ENCODE measurements at regions not wholly inside any gene's neighbourhood (a gene's known extent, or its start where the extent isn't known, plus 50 kb on each side); places are given as distances from the start of the nearest gene placed in this dataset.

GRCh38 chr3:177812492-177812891, 615.2 kb upstream of the TBL1XR1 start:
- Histone ChIP-seq H3K4me3 (ENCODE audit: low read depth, low read length) (no peak overlapping the region), H3K4me1 (peaks cover 14% of the 10 kb centered on the region), H3K9me3 (0 out of 2 replicates have a peak, but pooled peaks cover 6% of the 10 kb centered on the region), H3K27me3 (replicated peaks; ENCODE audit: control insufficient read depth, insufficient read depth, low read length) (no peaks in the 10 kb centered on the region), H3K36me3 (ENCODE audit: control insufficient read depth, insufficient read depth, low read length) (no peaks in the 10 kb centered on the region)
- POLR2A ChIA-PET = no interaction called here
- no TSS peak for BruUV-seq (replicated peaks)
- Mint-ChIP-seq H3K4me1 (ENCODE audit: low read depth, unreplicated experiment) (peaks cover 21% of the 10 kb centered on the region), H3K9me3 (ENCODE audit: unreplicated experiment) (no peaks in the 10 kb centered on the region), H3K4me3 (ENCODE audit: unreplicated experiment) (no peak overlapping the region), H3K36me3 (ENCODE audit: insufficient read depth, unreplicated experiment) (no peaks in the 10 kb centered on the region), H3K27ac (ENCODE audit: unreplicated experiment) (no peak overlapping the region), H3K27me3 (ENCODE audit: insufficient read depth, unreplicated experiment) (no peaks in the 10 kb centered on the region)
- TF ChIP-seq CTCF (IDR thresholded peaks at IDR 0.05; ENCODE audit: insufficient read depth in 1 of 2, low read depth in 1 of 2, low read length in 1 of 2, severe bottlenecking in 1 of 2, unreplicated experiment in 1 of 2) = no peak
- intact Hi-C loops (cut with micrococcal nuclease; ENCODE audit: unreplicated experiment) = no loop called here
- no peak for DNase-seq
- CTCF ChIA-PET = no interaction called here

- intact Hi-C loops (cut with micrococcal nuclease; ENCODE audit: unreplicated experiment) = no loop called here
- H3K27me3 ChIP-seq (replicated peaks; ENCODE audit: control insufficient read depth, insufficient read depth, low read length) = no peaks in the 10 kb centered on the region
- CTCF ChIA-PET = no interaction called here
- H3K9me3 Mint-ChIP-seq (ENCODE audit: unreplicated experiment) = no peaks in the 10 kb centered on the region
- H3K36me3 ChIP-seq (ENCODE audit: control insufficient read depth, insufficient read depth, low read length) = no peaks in the 10 kb centered on the region
- peaks cover 21% of the 10 kb centered on the region for H3K4me1 Mint-ChIP-seq (ENCODE audit: low read depth, unreplicated experiment)
- POLR2A ChIA-PET = no interaction called here
- H3K36me3 Mint-ChIP-seq (ENCODE audit: insufficient read depth, unreplicated experiment) = no peaks in the 10 kb centered on the region
- no peak overlapping the region for H3K4me3 Mint-ChIP-seq (ENCODE audit: unreplicated experiment)
- DNase-seq = no peak
- H3K4me1 ChIP-seq = peaks cover 14% of the 10 kb centered on the region
- no peak overlapping the region for H3K27ac Mint-ChIP-seq (ENCODE audit: unreplicated experiment)
- H3K4me3 ChIP-seq (ENCODE audit: low read depth, low read length) = no peak overlapping the region
- H3K27me3 Mint-ChIP-seq (ENCODE audit: insufficient read depth, unreplicated experiment) = no peaks in the 10 kb centered on the region
- H3K9me3 ChIP-seq = 0 out of 2 replicates have a peak, but pooled peaks cover 2% of the 10 kb centered on the region
- no peak for TF ChIP-seq CTCF (IDR thresholded peaks at IDR 0.05; ENCODE audit: insufficient read depth in 1 of 2, low read depth in 1 of 2, low read length in 1 of 2, severe bottlenecking in 1 of 2, unreplicated experiment in 1 of 2)
- no TSS peak for BruUV-seq (replicated peaks)
Observed at GRCh38 chr3:177813322-177813721, 616.0 kb upstream of the TBL1XR1 start.

- Histone ChIP-seq H3K4me3 (ENCODE audit: low read depth, low read length) (no peak overlapping the region), H3K4me1 (no peaks in the 10 kb centered on the region), H3K9me3 (no peaks in the 10 kb centered on the region), H3K27me3 (replicated peaks; ENCODE audit: control insufficient read depth, insufficient read depth, low read length) (no peaks in the 10 kb centered on the region), H3K36me3 (ENCODE audit: control insufficient read depth, insufficient read depth, low read length) (no peaks in the 10 kb centered on the region)
- no TSS peak for BruUV-seq (replicated peaks)
- Mint-ChIP-seq H3K4me1 (ENCODE audit: low read depth, unreplicated experiment) (peaks cover 6% of the 10 kb centered on the region), H3K27ac (ENCODE audit: unreplicated experiment) (no peak overlapping the region), H3K4me3 (ENCODE audit: unreplicated experiment) (no peak overlapping the region), H3K9me3 (ENCODE audit: unreplicated experiment) (no peaks in the 10 kb centered on the region), H3K36me3 (ENCODE audit: insufficient read depth, unreplicated experiment) (no peaks in the 10 kb centered on the region), H3K27me3 (ENCODE audit: insufficient read depth, unreplicated experiment) (no peaks in the 10 kb centered on the region)
- DNase-seq = peak in 1 of 2 experiments; percentile 14
- intact Hi-C loops (cut with micrococcal nuclease; ENCODE audit: unreplicated experiment) = loop anchor here (5.0 kb wide), 1 partner anchor 294 kb away; no protein-coding TSS in a partner anchor
- POLR2A ChIA-PET = no interaction called here
- no peak for TF ChIP-seq CTCF (IDR thresholded peaks at IDR 0.05; ENCODE audit: insufficient read depth in 1 of 2, low read depth in 1 of 2, low read length in 1 of 2, severe bottlenecking in 1 of 2, unreplicated experiment in 1 of 2)
- CTCF ChIA-PET = no interaction called here
Observed at GRCh38 chr3:177816667-177817208, 619.5 kb upstream of the TBL1XR1 start.

Data from Caco-2 (cell line).